GM12872 (cell line): ENCODE measurements at regions not wholly inside any gene's neighbourhood (a gene's known extent, or its start where the extent isn't known, plus 50 kb on each side); places are given as distances from the start of the nearest gene placed in this dataset.

Experiments used
- TF ChIP-seq, protein P1 (sequence below): IDR thresholded peaks from 3 replicates; pipeline ENCODE4 v1.5.1; 2011; ENCODE audit warnings: low read depth, mild to moderate bottlenecking, low read length, moderate library complexity; ENCODE audit not compliant: insufficient read depth

- TF ChIP-seq, protein P1, sequence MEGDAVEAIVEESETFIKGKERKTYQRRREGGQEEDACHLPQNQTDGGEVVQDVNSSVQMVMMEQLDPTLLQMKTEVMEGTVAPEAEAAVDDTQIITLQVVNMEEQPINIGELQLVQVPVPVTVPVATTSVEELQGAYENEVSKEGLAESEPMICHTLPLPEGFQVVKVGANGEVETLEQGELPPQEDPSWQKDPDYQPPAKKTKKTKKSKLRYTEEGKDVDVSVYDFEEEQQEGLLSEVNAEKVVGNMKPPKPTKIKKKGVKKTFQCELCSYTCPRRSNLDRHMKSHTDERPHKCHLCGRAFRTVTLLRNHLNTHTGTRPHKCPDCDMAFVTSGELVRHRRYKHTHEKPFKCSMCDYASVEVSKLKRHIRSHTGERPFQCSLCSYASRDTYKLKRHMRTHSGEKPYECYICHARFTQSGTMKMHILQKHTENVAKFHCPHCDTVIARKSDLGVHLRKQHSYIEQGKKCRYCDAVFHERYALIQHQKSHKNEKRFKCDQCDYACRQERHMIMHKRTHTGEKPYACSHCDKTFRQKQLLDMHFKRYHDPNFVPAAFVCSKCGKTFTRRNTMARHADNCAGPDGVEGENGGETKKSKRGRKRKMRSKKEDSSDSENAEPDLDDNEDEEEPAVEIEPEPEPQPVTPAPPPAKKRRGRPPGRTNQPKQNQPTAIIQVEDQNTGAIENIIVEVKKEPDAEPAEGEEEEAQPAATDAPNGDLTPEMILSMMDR, result no peak
Observed at GRCh38 chr9:118478752-118479151, 774.5 kb downstream of the TLR4 start.

GRCh38 chr9:118482306-118482705 lies 778.1 kb downstream of the TLR4 start:
- TF ChIP-seq, protein P1, result no peak

DNA sequence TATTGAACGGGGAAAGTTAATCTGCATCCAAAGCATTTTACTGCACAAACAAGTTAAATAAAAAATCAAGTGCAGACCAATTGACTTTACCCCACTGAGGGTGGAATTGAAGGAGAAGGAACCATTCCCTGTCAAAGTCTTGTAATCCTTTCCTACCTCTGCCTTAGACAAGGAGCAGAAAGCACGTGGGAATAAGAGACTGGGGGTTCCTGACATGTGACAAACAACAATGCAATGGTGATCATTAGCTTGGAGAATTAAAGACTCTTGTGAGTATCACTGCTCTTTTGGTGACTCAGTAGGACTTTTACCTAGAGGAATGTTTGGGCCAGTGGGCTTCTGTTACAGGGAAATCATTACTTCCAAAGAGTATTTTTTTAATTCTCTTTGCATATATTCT lies 779.5 kb downstream of the TLR4 start:
- TF ChIP-seq, protein P1, result no peak

- TF ChIP-seq, protein P1, result no peak
Observed at GRCh38 chr9:118503236-118503635, 799.0 kb downstream of the TLR4 start.

GRCh38 chr9:118510711-118511110 lies 806.5 kb downstream of the TLR4 start:
- TF ChIP-seq, protein P1, result no peak

GRCh38 chr9:118515947-118516346 lies 811.7 kb downstream of the TLR4 start:
- TF ChIP-seq, protein P1, result no peak

DNA sequence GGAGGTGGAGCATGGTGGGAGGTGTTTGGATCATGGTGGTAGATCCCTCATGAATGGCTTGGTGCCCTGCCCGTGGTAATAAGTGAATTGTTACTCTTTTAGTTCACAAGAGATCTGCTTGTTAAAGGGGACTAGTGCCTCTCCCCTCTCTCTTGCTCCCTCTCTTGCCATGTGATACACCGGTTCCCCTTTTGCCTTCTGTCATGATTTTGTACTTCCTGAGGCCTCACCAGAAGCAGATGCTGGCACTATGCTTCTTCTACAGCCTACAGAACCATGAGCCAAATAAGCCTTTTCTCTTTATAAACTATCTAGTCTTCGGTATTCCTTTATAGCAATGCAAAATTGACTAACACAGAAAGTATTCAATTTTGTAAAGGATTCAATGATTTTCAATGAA lies 817.1 kb downstream of the TLR4 start:
- TF ChIP-seq, protein P1, result no peak
